Skeletal muscle tissue (tissue), 3 donors: ENCODE measurements at regions not wholly inside any gene's neighbourhood (a gene's known extent, or its start where the extent isn't known, plus 50 kb on each side); places are given as distances from the start of the nearest gene placed in this dataset.
"Not testable (repeated sequence)": the region's sequence is repeated elsewhere in the genome, so short reads cannot be mapped to it uniquely, and the experiment has no call there.

ENCODE experiments used
- H3K27ac ChIP-seq: one replicate; pipeline ENCODE4 v1.7.0; 2013; ENCODE audit warnings: mild to moderate bottlenecking, low read depth, low read length, inconsistent platforms
- H3K27me3 ChIP-seq, 3 donors: one replicate each; pipeline ENCODE4 v1.7.0; 2013; ENCODE audit warnings: low read length in 3 of 3; ENCODE audit not compliant: control insufficient read depth in 3 of 3, insufficient read depth in 3 of 3
- H3K36me3 ChIP-seq, 3 donors: one replicate each; pipeline ENCODE4 v1.7.0; 2013; ENCODE audit warnings: low read length in 3 of 3; ENCODE audit not compliant: control insufficient read depth in 3 of 3, insufficient read depth in 3 of 3
- H3K4me1 ChIP-seq, 3 donors: one replicate each; pipeline ENCODE4 v1.7.0; 2013; ENCODE audit warnings: low read length in 3 of 3, mild to moderate bottlenecking in 3 of 3; ENCODE audit not compliant: control insufficient read depth in 3 of 3, insufficient read depth in 3 of 3
- H3K4me3 ChIP-seq, 3 donors: one replicate each; pipeline ENCODE4 v1.7.0; 2013; ENCODE audit warnings: low read length in 3 of 3
- H3K9ac ChIP-seq, 3 donors: one replicate each; pipeline ENCODE4 v1.7.0; 2013; ENCODE audit warnings: low read length in 3 of 3, mild to moderate bottlenecking in 3 of 3, moderate library complexity in 2 of 3, low read depth in 1 of 3
- H3K9me3 ChIP-seq, 3 donors: one replicate each; pipeline ENCODE4 v1.7.0; 2013; ENCODE audit warnings: low read length in 3 of 3; ENCODE audit not compliant: control insufficient read depth in 3 of 3
- donor health status: Osteomylitis.

DNA sequence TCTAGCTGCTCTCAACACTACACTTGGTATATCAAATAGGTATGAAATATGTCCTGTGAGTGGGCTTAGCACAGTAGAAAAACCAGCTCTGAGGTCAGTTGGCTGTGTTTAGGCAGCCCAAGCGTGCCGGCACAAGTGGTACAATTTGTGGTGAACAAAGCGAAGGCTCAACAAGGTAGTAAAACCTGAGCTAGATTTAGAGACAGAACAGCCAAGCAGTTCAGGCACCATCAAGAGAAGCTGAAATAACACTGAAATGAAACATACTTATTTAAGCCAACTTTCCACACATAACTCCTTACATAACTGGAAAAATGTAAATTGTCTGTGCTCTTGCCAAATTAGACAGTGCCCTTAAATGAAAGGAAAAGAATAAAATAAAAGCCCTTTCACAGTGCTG is 596.8 kb upstream of the FBXO33 start:
- Histone ChIP-seq H3K4me3 (no peak overlapping the region), H3K4me1 (no peaks in the 10 kb centered on the region), H3K9me3 (no peaks in the 10 kb centered on the region), H3K9ac (no peak overlapping the region), H3K36me3 (no peaks in the 10 kb centered on the region), H3K27ac (no peak overlapping the region), H3K27me3 (no peaks in the 10 kb centered on the region)

DNA sequence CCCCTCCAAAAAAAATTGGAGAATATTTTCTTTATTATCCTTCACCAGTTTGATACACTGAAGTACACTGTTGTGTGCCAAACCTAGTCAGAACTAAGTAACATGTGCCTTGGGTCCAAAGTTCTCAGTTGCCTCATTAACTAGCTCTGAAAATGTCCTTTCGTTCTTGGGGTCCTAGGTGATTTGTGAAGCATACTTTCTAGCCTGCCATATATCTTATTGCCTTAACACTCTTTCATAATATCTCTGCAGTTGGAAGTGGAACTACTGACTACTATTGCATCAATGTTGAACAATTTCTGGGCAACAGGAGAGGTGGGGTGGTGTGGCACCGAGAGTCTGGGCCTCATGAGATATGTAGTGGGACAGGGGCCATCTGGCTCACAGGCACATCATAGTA is 592.9 kb upstream of the FBXO33 start:
- no peaks in the 10 kb centered on the region for H3K36me3 ChIP-seq
- no peak overlapping the region for H3K9ac ChIP-seq
- H3K4me1 ChIP-seq: no peaks in the 10 kb centered on the region
- no peaks in the 10 kb centered on the region for H3K9me3 ChIP-seq
- no peaks in the 10 kb centered on the region for H3K27me3 ChIP-seq
- no peak overlapping the region for H3K4me3 ChIP-seq
- no peak overlapping the region for H3K27ac ChIP-seq

DNA sequence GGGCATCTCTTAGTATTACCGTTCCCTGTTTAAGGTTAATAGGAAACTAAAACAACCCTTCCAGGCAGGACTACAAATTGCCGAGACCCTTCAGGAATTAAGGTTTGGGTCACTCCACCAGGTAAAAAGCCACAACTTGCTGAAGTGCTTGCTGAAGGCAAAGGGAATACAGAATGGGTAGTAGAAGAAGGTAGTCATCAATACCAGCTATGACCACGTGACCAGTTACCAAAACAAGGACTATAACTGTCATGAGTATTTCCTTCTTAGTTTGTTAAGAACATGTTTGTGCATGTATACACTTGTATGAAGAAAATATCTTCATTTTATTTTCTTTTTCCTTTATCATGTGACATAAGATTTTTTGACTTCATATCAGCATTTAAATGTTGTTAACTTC is 578.7 kb upstream of the FBXO33 start:
- Histone ChIP-seq H3K27me3 (no peaks in the 10 kb centered on the region), H3K4me1 (no peaks in the 10 kb centered on the region), H3K9me3 (no peaks in the 10 kb centered on the region), H3K9ac (no peak overlapping the region), H3K36me3 (no peaks in the 10 kb centered on the region), H3K4me3 (no peak overlapping the region), H3K27ac (no peak overlapping the region)

DNA sequence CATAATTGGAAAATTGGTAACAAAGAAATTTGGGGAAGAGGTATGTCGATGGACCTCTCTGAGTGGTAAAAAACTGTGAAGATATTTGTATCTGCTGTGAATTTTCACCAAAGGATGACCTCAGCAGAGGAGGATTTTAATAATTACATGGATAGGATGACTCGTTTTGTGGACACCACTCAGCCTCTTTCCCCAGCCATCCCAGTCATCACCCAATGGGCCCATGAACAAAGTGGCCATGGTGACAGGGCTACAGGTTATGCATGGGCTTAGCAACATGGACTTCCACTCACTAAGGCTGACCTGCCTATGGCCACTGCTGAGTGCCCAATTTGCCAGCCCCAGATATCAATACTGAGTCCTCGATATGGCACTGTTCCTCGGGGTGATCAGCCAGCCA is 577.5 kb upstream of the FBXO33 start:
- H3K27ac ChIP-seq: no peak overlapping the region

DNA sequence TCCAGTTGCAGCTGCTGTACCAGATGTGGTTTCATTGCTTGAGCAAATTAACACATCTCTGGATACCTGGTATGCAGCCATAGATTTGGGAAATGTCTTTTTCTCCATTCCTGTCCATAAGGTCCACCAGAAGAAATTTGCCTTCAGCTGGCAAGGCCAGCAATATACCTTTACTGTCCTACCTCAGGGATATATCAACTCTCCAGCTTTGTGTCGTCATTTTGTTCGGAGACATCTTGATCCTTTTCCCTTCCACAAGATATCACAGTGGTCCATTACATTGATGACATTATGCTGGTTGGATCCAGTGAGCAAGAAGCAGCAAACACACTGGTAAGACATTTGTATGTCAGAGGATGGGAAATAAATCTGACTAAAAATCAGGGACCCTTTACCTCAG is 576.1 kb upstream of the FBXO33 start:
- not testable (repeated sequence) for H3K4me1 ChIP-seq, H3K27ac ChIP-seq

More for the DNA sequence above, 577.5 kb upstream of the FBXO33 start:
- Histone ChIP-seq H3K9ac (no peak overlapping the region), H3K36me3 (no peaks in the 10 kb centered on the region), H3K4me3 (no peak overlapping the region), H3K4me1 (no peaks in the 10 kb centered on the region), H3K27me3 (no peaks in the 10 kb centered on the region), H3K9me3 (no peaks in the 10 kb centered on the region)

DNA sequence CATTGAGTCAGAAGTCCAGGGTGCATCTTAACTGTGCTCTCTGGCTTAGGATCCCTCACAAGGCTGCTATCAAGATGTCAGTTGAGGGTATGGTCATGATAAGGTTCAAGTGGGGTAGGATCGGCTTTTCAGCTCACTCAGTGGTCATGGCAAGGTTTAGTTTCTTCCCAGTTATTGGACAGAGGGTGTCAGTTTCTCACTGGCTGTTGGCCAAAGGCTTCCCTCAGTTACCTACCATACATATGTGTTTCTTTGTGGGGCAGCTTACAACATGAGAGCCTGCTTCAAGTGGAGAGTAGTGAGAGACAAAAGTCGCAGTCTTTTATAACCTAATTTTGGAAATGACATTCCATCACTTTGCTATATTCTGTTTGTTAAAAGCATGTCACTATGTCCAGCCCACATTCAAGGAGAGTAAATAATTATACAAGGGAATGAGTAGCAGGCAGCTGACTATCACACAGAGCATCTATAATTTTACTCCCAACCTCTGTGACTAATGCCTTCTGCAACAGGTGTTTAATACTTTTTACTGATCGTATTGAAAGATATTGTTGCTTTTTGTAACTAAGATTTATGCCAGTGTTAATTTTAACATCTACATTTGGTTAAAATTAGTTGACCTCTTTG is 572.8 kb upstream of the FBXO33 start:
- no peaks in the 10 kb centered on the region for H3K27me3 ChIP-seq
- H3K4me1 ChIP-seq: no peaks in the 10 kb centered on the region
- H3K36me3 ChIP-seq: no peaks in the 10 kb centered on the region
- no peak overlapping the region for H3K9ac ChIP-seq
- H3K27ac ChIP-seq: no peak overlapping the region
- H3K4me3 ChIP-seq: no peak overlapping the region
- H3K9me3 ChIP-seq: no peaks in the 10 kb centered on the region

More for the DNA sequence above, 576.1 kb upstream of the FBXO33 start:
- H3K27me3 ChIP-seq, H3K4me3 ChIP-seq, H3K9ac ChIP-seq, H3K9me3 ChIP-seq, H3K36me3 ChIP-seq: not testable (repeated sequence)

DNA sequence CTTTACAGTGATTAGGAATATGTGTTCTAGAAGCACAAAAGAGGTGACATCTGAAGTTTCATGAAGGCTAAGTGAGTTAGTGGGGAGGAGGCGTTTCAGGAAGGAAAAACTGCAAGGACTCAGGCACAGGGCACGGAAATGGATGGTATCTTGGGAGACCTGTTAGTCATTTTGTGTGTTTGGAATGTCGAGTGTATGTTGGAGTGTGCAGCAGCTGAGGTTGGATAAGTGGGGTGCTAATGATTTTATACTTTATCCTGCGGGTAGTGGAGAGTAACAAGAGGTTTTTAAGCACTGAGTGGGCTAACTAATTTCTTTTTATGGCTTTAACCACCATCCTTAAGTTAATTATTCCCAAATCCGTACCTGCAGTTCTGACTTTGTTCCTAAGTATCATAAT is 571.5 kb upstream of the FBXO33 start:
- Histone ChIP-seq H3K4me1 (no peaks in the 10 kb centered on the region), H3K9me3 (no peaks in the 10 kb centered on the region), H3K4me3 (no peak overlapping the region), H3K27me3 (no peaks in the 10 kb centered on the region), H3K27ac (no peak overlapping the region), H3K36me3 (no peaks in the 10 kb centered on the region), H3K9ac (no peak overlapping the region)

DNA sequence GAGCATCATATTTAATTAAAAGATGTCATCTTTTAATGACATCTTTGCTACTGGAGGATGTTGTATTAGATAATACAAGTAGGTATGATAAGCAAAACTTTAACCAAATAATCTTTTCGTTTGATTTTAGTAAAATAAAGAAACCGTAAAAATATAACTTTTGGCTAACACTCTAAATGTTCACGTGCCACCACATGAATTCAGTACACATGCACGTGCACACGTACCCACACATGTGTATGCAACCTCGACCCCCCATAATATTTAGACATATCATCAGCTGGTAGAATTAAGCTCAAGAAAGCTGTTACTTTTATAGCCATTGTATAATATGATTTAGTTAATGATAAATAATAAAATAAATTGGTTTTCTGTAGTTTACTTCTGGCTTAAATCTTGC is 566.6 kb upstream of the FBXO33 start:
- Histone ChIP-seq H3K4me1 (no peaks in the 10 kb centered on the region), H3K36me3 (no peaks in the 10 kb centered on the region), H3K9me3 (no peaks in the 10 kb centered on the region), H3K27ac (no peak overlapping the region), H3K9ac (no peak overlapping the region), H3K4me3 (no peak overlapping the region), H3K27me3 (no peaks in the 10 kb centered on the region)

DNA sequence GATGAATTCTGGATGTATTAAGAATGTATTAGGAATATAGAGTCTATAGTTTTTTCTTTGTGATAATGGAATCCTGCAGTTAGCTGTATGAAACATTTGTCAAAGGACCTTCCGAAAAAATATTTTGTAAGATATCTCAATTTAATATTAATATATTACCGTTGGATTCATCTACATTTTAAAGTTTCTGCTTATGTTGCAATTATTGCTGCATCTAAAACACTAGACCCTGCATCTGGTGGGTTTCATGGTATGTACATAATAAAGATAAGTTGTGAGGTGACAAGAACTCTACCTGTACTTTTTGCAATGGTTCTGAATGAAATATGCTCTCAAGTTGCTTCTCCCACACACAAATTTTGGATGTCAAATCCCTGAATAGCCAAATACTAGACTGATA is 565.9 kb upstream of the FBXO33 start:
- Histone ChIP-seq H3K27me3 (no peaks in the 10 kb centered on the region), H3K4me3 (no peak overlapping the region), H3K9me3 (no peaks in the 10 kb centered on the region), H3K9ac (no peak overlapping the region), H3K4me1 (no peaks in the 10 kb centered on the region), H3K36me3 (no peaks in the 10 kb centered on the region), H3K27ac (no peak overlapping the region)

DNA sequence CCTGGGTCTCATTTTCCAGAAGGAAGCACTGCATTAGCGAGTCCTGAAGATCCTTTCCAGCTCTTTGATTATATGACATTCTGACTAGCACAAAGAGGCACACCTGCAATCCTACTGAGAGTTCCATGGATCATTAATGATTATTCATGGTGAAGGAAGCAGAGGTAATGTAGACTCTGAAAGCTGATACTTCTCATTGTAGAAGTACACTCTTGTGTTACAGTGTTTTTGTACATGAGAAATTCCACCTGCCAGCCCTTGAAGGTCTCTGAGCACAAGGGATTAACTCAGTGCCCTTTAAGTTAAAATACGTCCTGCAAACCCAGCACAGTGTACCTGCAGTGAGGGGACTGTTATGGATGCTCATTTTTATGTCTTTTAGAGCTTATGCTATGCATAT is 558.8 kb upstream of the FBXO33 start:
- Histone ChIP-seq H3K4me3 (no peak overlapping the region), H3K27me3 (no peaks in the 10 kb centered on the region), H3K27ac (no peak overlapping the region), H3K36me3 (no peaks in the 10 kb centered on the region), H3K9ac (no peak overlapping the region), H3K9me3 (no peaks in the 10 kb centered on the region), H3K4me1 (no peaks in the 10 kb centered on the region)

DNA sequence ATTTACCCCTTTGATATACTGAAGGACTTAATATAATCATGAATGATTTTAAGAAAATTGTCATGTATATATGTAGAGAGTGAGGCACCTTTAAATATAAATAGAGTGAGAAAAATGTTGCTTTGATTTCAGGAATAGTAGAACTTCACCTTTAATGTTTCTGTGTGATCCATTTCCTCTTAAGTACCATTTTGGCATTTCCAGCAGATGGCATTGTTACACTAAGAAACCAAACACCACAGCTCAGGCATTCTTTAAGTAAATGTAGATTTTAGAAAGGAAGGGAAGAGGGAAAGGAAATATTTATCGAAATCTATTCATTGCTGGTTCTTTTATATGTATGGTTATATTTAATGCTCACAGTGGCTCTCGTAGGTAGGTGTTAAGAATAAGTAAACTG is 556.7 kb upstream of the FBXO33 start:
- H3K27ac ChIP-seq: no peak overlapping the region

More for the DNA sequence above, 556.7 kb upstream of the FBXO33 start:
- H3K36me3 ChIP-seq: no peaks in the 10 kb centered on the region
- H3K27me3 ChIP-seq: no peaks in the 10 kb centered on the region
- H3K4me3 ChIP-seq: no peak overlapping the region
- H3K9ac ChIP-seq: no peak overlapping the region
- H3K9me3 ChIP-seq: no peaks in the 10 kb centered on the region
- H3K4me1 ChIP-seq: no peaks in the 10 kb centered on the region
